ENCODE measurements at regions not wholly inside any gene's neighbourhood (a gene's known extent, or its start where the extent isn't known, plus 50 kb on each side); places are given as distances from the start of the nearest gene placed in this dataset.

DNA sequence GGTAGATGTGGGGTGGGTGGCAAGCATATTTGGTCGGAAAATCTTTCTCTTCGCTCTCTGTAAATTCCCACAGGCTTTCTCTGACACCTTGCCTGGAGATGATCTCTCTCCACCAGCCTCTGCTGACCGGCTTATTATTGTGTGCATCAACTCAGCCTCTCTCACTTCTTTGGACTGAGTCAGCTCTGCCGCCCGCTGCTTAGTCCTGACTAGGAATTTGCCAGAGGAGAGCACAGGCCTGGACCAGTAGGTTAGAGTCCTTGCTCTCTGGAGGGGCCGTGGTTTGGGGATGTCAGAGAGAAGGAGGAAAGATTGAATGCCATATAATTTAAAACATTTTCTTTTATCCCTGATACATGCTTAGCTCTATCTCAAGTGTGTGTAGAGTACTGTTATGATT, 242.6 kb upstream of the THSD7B start:
- DNase-seq (ENCODE audit: low read depth) = no peak
- H3K4me3 ChIP-seq (ENCODE audit: control insufficient read depth, low read depth, low read length) = no peak overlapping the region
- TF ChIP-seq, protein P1, sequence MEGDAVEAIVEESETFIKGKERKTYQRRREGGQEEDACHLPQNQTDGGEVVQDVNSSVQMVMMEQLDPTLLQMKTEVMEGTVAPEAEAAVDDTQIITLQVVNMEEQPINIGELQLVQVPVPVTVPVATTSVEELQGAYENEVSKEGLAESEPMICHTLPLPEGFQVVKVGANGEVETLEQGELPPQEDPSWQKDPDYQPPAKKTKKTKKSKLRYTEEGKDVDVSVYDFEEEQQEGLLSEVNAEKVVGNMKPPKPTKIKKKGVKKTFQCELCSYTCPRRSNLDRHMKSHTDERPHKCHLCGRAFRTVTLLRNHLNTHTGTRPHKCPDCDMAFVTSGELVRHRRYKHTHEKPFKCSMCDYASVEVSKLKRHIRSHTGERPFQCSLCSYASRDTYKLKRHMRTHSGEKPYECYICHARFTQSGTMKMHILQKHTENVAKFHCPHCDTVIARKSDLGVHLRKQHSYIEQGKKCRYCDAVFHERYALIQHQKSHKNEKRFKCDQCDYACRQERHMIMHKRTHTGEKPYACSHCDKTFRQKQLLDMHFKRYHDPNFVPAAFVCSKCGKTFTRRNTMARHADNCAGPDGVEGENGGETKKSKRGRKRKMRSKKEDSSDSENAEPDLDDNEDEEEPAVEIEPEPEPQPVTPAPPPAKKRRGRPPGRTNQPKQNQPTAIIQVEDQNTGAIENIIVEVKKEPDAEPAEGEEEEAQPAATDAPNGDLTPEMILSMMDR (IDR thresholded peaks at IDR 0.05; ENCODE audit: control insufficient read depth, insufficient read depth, low read depth, low read length, missing control alignments) = no peak

GRCh38 chr2:136517716-136518115, 247.6 kb upstream of the THSD7B start:
- TF ChIP-seq, protein P1 (IDR thresholded peaks at IDR 0.05; ENCODE audit: control insufficient read depth, insufficient read depth, low read depth, low read length, missing control alignments) = no peak
- DNase-seq (ENCODE audit: low read depth) = no peak
- H3K4me3 ChIP-seq (ENCODE audit: control insufficient read depth, low read depth, low read length) = no peak overlapping the region

GRCh38 chr2:136510244-136510643, 255.1 kb upstream of the THSD7B start:
- TF ChIP-seq, protein P1 (IDR thresholded peaks at IDR 0.05; ENCODE audit: control insufficient read depth, insufficient read depth, low read depth, low read length, missing control alignments) = no peak
- no peak overlapping the region for H3K4me3 ChIP-seq (ENCODE audit: control insufficient read depth, low read depth, low read length)
- no peak for DNase-seq (ENCODE audit: low read depth)

DNA sequence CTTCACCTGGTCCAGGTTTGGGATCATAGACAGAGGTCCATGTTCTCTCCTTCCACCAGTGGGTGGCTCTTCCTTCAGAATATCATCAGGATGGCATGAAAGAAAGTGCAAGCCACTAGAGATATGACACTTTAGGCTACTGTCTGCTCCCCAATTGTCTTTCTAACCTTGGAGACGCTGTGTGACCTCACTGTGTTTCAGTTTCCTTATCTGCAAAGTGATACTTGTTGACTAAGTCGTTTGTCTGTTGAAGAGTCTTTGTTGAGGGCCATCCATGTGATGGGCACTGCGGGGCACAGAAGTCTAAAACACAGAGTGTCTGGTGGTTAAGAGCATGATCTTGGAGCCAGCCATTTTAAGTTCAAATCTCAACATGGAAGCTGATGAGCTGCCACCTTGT, 259.9 kb upstream of the THSD7B start:
- TF ChIP-seq, protein P1 (IDR thresholded peaks at IDR 0.05; ENCODE audit: control insufficient read depth, insufficient read depth, low read depth, low read length, missing control alignments) = no peak
- DNase-seq (ENCODE audit: low read depth) = no peak
- H3K4me3 ChIP-seq (ENCODE audit: control insufficient read depth, low read depth, low read length) = no peak overlapping the region

- no peak for DNase-seq (ENCODE audit: low read depth)
- TF ChIP-seq, protein P1 (IDR thresholded peaks at IDR 0.05; ENCODE audit: control insufficient read depth, insufficient read depth, low read depth, low read length, missing control alignments) = no peak
- H3K4me3 ChIP-seq (ENCODE audit: control insufficient read depth, low read depth, low read length) = no peak overlapping the region
These were observed 262.7 kb upstream of the THSD7B start for GRCh38 chr2:136502660-136503059.

- DNase-seq (ENCODE audit: low read depth) = no peak
- H3K4me3 ChIP-seq (ENCODE audit: control insufficient read depth, low read depth, low read length) = no peak overlapping the region
- TF ChIP-seq, protein P1 (IDR thresholded peaks at IDR 0.05; ENCODE audit: control insufficient read depth, insufficient read depth, low read depth, low read length, missing control alignments) = no peak
These were observed 267.6 kb upstream of the THSD7B start for GRCh38 chr2:136497709-136498108.

DNA sequence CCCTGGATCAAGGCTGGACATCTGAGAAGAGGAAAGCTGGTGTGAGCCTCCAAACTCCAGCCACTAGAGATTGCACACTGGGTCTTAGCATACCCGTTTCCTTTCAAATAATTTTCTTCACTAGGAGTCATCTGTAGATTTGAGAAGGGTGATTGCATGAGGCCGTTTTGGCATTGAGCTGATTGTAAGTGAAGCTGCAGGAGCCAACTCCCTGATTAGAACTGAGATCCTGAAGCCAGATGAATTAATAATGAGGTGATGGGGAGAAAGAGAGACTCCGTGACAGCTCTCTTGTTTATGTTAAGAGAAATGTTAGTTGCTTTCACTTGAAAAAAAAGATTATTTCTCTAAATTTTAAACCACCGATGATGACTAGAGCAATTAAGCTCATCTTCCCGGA, 268.4 kb upstream of the THSD7B start:
- TF ChIP-seq, protein P1 (IDR thresholded peaks at IDR 0.05; ENCODE audit: control insufficient read depth, insufficient read depth, low read depth, low read length, missing control alignments) = no peak
- DNase-seq (ENCODE audit: low read depth) = no peak

More for the DNA sequence above, 268.4 kb upstream of the THSD7B start:
- no peak overlapping the region for H3K4me3 ChIP-seq (ENCODE audit: control insufficient read depth, low read depth, low read length)
